Fibroblast of peridontal ligament (primary cell): ENCODE measurements at regions not wholly inside any gene's neighbourhood (a gene's known extent, or its start where the extent isn't known, plus 50 kb on each side); places are given as distances from the start of the nearest gene placed in this dataset.

Experiments used
- DNase-seq: peaks from one replicate; pipeline ENCODE4 v3.0.0-alpha.2; 2010; ENCODE audit errors: extremely low read depth

DNA sequence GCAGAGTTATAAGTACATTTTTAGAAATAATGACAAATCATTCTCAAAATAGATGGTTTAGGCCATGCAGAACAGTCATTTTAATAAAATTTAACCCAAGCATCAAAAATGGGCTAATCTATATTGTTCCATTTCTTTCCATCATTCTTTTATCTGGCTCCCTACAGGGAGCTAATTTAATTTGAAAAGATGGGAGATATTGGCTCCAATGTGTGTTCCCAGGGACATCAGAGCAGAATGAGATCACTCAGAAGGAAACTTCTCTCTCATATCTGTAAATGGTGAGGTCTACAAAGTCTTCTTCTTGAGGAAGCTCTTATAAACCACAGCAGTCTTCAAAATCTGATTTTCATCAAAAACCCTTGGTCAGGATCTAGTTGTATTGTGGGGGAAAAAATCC is 119.4 kb upstream of the RAB6C start:
- DNase-seq, result no peak

DNA sequence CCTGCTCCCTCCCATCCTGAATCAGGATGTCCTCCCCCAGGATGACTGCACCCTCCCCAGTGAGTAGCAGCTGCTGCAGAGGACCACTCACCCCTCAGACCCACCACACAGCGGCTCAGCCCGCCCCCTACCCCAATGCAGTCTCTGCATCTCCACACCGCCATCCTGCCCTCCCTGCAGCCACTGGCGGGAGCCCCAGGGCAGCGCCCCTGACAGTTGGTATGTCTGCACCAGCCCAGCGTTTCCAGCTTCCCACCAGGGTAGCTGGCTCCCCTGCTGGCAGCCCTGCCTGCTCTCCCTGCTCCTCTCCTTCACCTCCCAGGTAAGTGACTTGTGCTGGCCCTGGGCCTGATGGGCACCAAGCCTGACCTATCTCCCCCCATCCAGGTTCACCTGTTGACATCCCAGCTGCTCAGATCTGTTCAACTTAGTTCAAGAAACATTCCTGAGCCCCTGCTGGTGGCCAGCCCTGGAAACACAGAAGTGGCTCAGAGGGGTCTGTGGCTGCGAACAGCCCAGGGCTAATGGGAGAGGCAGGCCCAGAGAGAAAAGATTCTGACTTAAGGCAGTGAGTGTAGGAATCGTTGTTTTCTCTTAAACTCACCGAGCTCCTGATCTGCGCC is 117.7 kb upstream of the RAB6C start:
- DNase-seq, result no peak

DNA sequence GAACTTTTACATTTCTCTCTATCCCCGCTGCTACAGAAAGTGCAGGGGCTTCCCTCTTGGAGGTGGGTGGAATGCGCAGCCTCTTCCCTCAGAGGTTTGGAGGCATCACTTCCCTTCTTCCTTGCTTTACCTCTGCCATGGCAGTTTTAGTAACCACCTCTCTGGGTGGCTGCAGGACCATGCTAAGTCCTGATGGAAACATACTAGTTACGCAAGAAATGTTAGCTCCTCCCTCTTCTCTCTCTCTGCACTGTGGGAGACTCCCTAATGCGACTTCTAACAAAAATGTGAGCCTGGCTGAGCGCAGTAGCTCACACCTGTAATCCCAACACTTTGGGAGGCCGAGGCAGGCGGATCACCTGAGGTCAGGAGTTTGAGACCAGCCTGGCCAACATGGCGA is 116.8 kb upstream of the RAB6C start:
- DNase-seq, result no peak

DNA sequence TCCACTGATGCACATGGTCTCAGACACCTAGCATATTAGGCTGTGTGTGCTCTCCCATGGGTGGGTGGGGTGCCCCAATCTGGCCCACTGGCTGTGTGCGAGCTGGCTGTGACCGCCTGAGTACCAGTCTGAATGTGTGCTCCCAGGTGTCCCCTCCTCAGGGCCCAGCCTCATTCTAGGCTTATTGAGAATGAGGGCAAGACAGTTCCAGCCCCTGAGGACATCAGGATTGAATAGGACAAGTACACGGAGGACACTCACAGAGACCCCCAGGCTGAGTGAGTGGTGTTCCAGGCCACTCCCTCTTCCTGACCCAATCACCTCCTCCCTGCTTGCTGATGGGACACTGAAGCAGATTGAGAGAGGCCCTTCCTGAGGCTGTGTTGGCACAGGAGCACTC is 116.1 kb upstream of the RAB6C start:
- no peak for DNase-seq

DNA sequence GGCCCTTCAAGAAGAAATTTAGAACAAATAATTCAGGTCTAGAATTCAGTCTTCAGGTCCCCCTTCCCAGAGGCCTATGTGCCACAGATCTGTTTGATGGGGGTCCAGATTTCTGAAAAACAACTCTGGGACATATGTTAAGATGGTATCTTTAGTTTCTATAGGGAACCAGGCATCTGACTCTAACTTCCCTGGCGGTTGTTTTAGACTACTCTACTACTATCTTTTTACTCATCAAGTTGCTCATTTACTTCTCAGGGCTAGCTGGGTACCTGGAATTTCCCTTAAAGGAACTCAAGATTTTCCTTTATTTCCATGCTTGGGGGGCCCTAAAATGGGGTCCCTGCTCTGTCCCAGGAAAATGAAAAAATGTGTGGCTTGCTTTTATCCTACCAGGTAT is 114.7 kb upstream of the RAB6C start:
- DNase-seq, result no peak

DNA sequence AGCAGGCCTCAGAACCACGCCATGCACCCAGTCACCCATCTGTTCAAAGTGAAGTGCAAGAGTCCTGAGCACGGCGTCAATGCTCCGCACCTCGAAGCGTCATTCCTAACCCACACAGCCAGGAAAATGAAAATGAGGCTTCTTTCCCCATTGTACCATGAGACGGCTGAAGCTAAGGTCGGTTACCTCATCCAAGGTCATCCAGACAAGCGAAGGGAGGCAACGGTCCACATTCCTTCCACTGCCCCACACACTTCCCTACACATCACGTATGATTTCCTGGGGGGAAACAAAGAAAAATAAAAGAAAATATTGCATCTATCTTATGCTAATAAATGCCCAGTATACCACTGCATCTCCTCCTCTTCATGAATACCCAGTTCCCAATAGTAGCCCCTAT is 113.5 kb upstream of the RAB6C start:
- DNase-seq, result no peak

DNA sequence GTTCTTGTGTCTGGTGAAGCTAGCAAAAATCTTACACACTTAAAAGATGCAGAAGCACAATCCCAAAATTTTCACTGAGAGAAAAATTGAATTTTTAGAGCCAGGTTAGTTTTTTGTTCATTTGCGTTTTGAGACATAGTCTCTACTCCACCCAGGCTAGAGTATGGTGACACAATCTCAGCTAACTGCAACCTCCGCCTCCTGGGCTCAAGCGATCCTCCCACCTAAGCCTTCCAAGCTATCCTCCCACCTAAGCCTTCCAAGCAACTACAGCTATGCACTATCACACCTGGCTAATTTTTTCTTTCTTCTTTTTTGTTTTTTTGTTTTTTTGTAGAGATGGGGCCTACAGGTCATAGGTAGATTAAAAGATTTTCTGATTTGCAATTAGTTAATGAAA is 113.1 kb upstream of the RAB6C start:
- DNase-seq, result no peak

DNA sequence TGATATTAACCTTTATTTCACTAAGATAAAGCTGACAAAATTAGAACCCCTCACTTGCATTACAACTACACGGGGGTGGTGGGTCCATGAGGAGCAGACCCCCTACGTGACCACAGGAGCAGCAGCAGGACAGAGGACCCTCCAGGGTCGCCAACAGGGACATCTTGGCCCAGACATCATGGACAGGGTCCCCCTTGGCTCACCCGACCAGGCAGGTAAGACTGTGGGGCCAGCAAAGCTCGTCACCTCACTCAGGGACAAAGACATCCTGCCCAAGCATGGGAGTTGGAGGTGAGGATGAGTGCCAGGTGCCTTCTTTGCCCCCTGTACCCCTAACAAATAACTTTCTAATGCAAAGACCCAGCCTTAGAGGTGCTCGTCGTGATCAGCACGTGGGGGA is 111.3 kb upstream of the RAB6C start:
- DNase-seq, result no peak

DNA sequence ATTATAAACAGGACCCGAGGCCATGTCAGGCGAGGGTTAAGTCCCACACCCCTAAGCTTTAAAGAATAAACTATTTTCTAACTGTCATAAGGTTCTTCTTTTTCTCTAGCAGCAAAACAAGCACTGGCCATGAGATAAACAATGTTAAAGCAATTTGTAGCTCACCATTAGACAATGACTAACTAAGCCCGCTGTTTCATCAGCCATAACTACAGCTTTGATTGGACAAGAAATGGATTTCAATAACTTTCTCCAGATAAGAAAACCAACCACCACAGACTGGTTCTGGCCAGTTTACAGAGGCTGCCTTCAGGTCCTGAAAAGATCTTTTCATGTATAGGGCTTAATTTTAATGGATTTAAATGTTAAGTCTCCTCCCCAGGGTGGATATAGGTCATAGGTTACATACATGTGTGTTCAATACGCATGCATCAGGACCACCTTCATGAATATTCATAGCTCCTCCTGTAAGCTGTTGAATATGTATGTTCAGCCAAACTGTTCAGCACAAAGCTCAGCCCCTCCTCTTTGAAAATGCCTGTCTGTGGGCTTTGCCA is 108.7 kb upstream of the RAB6C start:
- no peak for DNase-seq

DNA sequence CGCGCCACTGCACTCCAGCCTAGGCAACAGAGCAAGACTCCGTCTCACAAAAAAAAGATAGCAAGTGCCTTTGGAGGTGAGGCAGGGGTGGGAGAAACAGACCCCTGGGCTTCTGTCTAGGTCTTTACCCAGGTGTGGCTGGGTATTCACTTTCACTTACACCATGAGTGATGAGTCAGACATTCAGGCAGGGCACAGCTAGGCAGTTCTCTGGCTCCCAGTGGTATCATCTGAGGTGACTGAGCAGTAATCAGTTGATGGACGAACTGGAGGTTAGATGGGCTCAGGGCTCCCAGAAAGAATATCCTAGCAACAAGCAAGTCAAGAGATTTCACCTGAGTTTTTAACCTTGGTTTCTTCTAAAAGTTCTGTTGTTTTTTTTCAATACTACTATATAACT is 107.0 kb upstream of the RAB6C start:
- DNase-seq, result no peak

DNA sequence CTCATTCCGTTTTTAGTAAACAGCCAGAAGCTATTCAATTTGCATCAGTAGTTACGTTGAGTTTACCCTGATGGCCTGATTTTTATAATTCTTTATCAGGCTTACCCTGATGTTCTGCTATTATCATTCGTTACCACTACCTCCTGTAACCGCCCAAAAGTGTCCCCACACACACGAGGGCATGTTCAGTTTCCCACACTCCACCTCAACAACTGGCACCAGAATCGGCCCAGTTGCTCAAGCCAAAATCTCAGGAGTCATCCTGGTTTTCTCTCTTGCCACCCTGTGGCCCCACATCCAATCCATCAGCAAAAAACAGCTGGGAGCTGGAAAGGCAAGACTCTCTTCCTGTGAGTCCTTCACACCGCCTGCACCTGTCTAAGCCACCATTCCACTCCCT is 102.9 kb upstream of the RAB6C start:
- no peak for DNase-seq

DNA sequence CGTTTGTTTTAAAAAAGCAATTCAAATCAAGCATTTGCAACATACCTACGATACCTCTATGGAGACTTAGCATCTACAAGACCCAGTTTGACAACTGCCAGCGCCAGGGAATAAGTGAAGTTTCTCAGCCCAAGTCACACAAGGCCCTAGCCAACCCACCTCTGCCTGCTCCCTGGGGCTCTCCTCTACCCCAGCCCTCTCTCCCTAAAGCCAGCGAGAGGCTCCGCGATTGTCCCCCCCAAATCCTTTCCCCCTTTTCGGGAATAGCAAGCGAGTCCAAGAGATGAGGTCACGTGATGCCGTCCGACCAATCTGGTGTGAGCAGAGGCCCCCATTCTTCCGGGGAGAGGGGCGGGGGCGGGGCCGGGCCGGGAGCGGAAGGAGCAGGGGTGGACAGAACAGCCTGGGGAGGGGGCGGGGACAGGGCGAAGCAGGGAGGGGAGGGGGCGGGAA is 102.2 kb upstream of the RAB6C start:
- peak; percentile 49 for DNase-seq

DNA sequence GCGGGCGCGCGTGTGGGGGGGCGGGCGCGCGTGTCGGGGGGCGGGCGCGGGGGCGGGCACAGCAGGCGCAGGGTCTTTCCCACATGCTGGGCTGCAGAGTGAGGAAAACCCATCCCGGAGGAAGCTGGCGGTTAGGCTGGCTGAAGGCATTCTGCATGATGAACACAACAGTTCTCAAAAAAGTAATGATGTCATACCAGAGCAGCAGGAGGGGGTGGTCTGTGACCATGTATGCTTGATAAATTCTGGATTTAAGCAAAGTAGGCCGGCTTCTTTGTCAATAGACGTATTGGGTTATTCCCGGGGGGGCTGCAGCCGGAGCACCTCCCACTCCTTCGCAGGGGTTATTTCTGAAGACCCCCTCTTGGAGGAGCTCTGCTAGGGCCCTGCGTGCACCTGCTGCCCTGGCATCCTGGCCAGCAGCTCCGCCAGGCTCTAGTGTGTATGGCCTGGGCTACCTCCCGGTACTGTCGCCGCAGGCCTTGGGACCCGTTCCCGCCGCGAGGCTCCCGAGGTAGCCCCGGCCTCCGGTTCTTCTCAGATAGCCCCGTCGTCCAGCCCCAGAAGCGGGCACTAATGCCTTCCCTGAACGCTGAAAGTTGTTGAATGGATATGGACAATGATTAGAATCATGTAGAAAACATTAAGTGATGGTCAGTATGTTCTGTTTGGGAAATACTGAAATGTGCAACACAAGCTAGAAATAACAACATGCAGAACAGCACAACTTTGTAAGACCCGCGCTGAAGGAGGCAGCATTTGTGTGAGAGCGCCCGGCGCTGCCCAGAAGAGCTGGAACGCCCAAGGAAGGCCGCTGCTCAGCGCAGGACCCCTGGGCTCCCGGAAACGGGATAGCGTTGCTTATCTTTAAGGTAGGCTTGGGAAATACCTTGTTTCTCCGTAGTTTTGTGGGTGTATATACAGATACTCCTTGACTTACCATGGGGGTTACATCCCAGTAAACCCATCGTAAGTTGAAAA is 101.4 kb upstream of the RAB6C start:
- peak; percentile 19 for DNase-seq

DNA sequence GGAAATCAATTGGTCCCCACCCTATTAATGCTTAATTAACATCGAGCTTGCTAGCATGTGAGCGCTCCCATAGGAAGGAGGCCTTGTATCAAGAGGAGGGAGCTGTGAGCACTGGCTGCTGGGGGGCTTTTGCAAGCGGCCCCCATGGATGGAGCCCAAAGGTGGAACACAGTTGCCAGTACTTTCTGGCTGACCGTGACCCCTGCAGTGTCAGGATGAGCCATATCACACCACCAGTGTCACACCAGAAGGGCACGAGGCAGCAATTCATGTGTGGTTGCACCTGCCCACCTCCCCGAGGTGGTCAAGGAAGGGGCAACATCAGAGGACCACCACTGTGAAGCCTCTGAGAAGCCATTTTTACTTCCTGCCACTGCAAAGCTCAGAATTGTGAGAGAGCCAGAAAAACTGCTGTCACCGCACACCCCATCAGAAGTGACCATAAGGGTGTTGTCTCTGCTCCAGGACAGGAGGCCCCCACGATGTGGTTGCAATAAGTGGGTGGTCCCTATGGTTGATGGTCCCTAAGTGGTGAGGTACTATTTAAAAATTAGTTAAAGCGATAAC is 99.8 kb upstream of the RAB6C start:
- no peak for DNase-seq

DNA sequence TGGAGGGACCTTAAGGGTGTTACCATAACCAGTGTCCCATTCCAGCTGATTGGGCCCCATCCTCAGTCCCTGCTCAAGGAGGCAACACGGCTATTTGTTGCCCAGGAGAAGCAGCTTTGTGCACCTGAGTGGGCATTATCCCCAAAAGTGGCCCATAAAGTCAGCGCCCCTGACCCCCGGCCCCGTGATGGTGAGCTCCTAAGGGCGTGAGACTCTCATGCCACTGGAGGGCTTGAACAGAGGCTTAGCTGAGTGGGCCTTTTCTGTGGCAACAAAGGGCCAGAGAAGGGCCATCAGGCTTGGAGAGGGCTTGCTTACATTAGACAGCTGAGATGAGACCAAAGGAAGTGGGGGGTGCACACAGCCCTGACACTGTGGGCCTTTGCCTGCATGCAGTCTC is 99.2 kb upstream of the RAB6C start:
- no peak for DNase-seq

DNA sequence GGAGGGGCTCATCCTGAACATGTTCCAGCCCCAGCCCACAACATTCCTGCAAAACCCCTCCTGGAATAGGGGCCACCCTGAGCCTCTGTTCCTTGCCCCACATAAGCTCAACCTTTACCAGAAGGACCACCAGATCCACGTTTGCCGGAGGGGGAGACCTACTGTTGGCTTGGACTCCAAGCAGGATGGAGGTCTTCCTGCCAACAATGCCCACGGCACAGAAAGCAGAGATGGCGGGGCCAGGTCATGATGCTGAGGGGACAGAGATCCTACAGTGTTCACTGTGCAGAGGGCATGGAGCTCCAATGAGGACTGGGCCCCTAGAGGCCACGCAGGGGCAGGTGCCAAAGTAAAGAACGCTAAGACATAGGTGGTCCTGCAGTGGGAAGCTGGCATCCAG is 98.5 kb upstream of the RAB6C start:
- no peak for DNase-seq

DNA sequence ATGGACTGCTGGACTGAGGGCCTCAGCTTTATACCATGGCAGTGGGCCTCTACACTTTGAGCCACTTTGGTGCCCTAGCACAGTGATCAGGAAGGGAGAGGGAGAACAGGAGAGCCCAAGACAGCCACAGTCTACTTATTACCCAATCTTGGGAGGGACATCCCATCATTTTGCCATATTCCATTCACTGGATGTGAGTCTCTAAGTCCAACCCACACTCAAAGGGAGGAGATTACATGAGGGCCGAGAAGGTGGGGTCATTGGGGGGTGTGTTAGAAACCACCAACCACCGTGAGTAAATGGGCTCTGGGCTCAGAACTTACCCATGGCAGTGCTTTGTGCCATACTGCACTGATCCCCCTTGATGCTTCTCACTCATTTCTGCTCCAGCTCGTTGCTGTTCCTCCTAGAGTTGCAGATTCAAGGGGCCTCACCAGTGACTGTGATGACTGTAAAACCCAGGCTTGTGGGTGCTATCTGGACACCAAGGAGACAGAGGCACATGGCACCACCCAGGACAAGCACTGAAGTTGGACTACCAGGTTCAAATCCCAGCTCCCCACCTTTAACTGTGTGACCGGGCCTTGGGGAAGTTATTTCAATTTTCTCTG is 97.6 kb upstream of the RAB6C start:
- DNase-seq, result no peak

DNA sequence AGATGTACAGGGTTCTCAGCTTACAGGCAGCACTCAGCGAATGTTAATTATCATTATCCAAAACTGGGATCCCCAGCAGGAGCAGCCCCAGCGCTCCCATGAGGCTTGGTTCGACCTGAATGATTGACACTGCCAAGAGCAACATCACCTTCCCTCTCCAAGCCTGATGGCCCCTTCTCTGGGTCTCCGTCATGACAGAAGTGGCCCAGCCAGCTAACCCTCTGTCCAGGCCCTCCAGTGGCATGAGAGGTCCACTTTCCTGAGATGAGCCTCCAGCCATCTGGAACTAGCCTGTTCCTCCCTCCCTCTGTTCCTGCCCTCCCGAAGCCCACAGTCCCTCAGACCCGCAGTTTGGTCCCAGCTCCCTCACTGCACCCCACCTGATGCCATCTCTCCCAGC is 97.0 kb upstream of the RAB6C start:
- no peak for DNase-seq

DNA sequence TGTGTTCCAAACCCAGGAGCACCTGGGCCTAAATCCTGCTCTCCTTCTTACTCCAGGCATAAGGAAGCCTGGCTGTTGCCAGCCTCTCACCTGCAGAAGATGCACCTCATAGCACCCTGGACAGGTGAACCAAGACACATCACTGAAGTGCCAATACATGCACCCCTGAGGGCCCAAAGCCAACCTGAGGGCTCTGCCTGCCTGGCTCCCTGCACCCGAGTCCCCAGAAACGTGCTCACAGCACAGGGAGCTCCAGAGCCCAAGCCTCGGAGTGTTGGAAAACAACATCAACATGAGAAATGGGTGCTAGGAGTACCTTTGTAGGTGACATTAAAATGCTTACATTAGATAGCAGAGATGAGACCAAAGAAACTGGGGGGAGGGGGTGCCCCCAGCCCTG is 96.3 kb upstream of the RAB6C start:
- DNase-seq, result no peak

DNA sequence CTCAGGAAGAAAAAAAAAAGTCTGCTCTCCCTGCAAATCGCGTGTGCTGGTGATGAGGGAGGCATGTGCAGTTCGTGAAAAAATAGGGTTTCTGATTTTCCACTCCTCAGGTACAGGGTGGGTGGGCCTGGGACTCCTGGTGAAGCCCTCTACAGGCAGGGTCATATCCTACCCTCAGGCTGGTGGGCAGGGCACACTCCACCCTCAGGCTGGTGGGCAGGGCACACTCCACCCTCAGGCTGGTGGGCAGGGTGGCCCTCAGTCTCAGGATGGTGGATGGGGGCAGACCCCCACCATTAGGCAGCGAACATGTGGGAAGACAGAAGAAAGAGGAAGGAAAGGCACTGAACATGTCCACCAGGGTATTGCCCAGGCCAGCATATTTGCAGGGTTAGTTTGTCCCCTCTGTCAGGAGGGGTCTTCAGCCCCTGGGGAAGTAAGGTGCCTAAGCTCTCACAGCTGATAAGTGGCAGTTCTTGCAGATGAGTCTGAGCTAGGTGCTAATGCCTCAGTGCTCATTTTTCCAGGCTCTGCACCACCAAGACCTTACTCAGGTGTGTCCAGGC is 95.2 kb upstream of the RAB6C start:
- no peak for DNase-seq

DNA sequence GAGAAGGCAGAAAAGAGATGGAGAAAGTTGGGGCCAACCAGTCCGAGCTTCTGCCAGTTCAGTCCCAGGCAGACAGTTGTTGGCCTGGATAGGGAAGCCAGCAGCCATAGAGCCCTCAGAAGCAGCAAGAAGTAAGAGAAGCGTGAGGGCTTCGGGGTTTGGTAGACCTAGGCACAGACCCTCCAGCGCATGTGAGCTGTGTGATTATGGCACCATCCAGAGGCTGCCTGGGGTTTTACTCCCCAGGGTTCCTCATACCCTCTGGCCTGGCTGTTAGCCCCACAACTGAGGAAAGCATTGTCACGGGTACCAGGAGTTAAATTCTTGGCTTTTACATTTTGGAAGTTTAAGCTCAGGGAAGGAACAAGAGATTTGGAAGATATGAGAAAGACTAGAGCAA is 93.7 kb upstream of the RAB6C start:
- no peak for DNase-seq

DNA sequence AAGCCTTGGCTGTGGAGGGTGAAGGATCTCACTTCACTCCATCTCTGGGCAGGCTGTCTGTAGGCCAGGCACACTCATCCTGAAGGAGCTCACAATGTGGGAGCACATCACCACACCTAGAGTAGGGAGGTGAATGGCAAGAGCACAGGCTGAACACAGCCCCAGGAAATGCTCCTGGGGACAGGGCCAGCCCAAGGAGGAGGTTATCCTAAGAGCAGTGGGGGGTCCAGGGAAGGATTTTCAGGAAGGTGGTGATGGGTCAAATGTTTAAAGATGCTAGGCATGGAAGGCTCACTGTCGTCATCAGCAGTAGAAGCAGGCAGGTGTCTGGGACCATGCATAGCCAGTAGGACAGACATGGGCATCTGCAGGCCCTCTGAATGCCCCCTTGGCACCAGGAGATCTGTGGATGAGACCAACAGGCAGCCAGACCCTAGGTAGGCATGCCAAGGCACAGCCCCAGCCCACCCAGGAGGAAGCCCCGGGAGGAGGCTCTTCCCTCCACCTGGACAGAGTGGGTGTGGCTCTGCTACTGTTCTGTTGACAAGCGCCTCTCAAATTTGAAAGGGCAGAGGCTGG is 91.7 kb upstream of the RAB6C start:
- no peak for DNase-seq
